HG03432 (cell line): ENCODE measurements at regions not wholly inside any gene's neighbourhood (a gene's known extent, or its start where the extent isn't known, plus 50 kb on each side); places are given as distances from the start of the nearest gene placed in this dataset.

Experiments used
- ATAC-seq: cut with Tn5 transposase; IDR thresholded peaks from one replicate; pipeline ENCODE4 v1.9.1; 2021; ENCODE audit warnings: mild to moderate bottlenecking, moderate library complexity; ENCODE audit not compliant: unreplicated experiment

GRCh38 chr1:29903548-29904166 is 667.3 kb downstream of the PTPRU start:
- ATAC-seq: no peak

- ATAC-seq: no peak
Measured at GRCh38 chr1:29901624-29902325, 665.5 kb downstream of the PTPRU start.

- no peak for ATAC-seq
Measured at GRCh38 chr1:29900712-29901111, 664.4 kb downstream of the PTPRU start.

GRCh38 chr1:29900104-29900679 is 663.9 kb downstream of the PTPRU start:
- no peak for ATAC-seq

- no peak for ATAC-seq
Measured at GRCh38 chr1:29896791-29897714, 660.7 kb downstream of the PTPRU start.

- ATAC-seq: no peak
Measured at GRCh38 chr1:29896300-29896699, 660.0 kb downstream of the PTPRU start.

- ATAC-seq: no peak
Measured at GRCh38 chr1:29895201-29895600, 658.9 kb downstream of the PTPRU start.

- no peak for ATAC-seq
Measured at GRCh38 chr1:29894311-29894710, 658.0 kb downstream of the PTPRU start.

GRCh38 chr1:29893806-29894205 is 657.5 kb downstream of the PTPRU start:
- no peak for ATAC-seq

- ATAC-seq: no peak
Measured at GRCh38 chr1:29893046-29893723, 656.9 kb downstream of the PTPRU start.

GRCh38 chr1:29892247-29892646 is 655.9 kb downstream of the PTPRU start:
- ATAC-seq: no peak

- no peak for ATAC-seq
Measured at GRCh38 chr1:29890201-29890959, 654.1 kb downstream of the PTPRU start.

- no peak for ATAC-seq
Measured at GRCh38 chr1:29889776-29890175, 653.5 kb downstream of the PTPRU start.

GRCh38 chr1:29884740-29885139 is 648.4 kb downstream of the PTPRU start:
- ATAC-seq: no peak

- ATAC-seq: no peak
Measured at GRCh38 chr1:29883986-29884385, 647.7 kb downstream of the PTPRU start.

GRCh38 chr1:29883411-29883832 is 647.1 kb downstream of the PTPRU start:
- ATAC-seq: no peak

- ATAC-seq: no peak
Measured at GRCh38 chr1:29880556-29880955, 644.2 kb downstream of the PTPRU start.

GRCh38 chr1:29879217-29879616 is 642.9 kb downstream of the PTPRU start:
- no peak for ATAC-seq

- ATAC-seq: no peak
Measured at GRCh38 chr1:29878501-29878900, 642.2 kb downstream of the PTPRU start.

GRCh38 chr1:29876902-29877301 is 640.6 kb downstream of the PTPRU start:
- no peak for ATAC-seq
